ENCODE measurements at regions not wholly inside any gene's neighbourhood (a gene's known extent, or its start where the extent isn't known, plus 50 kb on each side); places are given as distances from the start of the nearest gene placed in this dataset.

- no peak overlapping the region for H3K4me3 ChIP-seq (ENCODE audit: control insufficient read depth, low read depth, low read length)
- no peak for TF ChIP-seq CTCF (IDR thresholded peaks at IDR 0.05; ENCODE audit: control insufficient read depth, insufficient read depth, low read depth, low read length, missing control alignments)
- DNase-seq (ENCODE audit: low read depth): no peak
Observed at GRCh38 chr22:49365191-49365837, 462.4 kb downstream of the BRD1 start.

GRCh38 chr22:49364398-49364797 is 463.3 kb downstream of the BRD1 start:
- no peak overlapping the region for H3K4me3 ChIP-seq (ENCODE audit: control insufficient read depth, low read depth, low read length)
- no peak for TF ChIP-seq CTCF (IDR thresholded peaks at IDR 0.05; ENCODE audit: control insufficient read depth, insufficient read depth, low read depth, low read length, missing control alignments)
- DNase-seq (ENCODE audit: low read depth): no peak

- no peak for DNase-seq (ENCODE audit: low read depth)
- no peak overlapping the region for H3K4me3 ChIP-seq (ENCODE audit: control insufficient read depth, low read depth, low read length)
- no peak for TF ChIP-seq CTCF (IDR thresholded peaks at IDR 0.05; ENCODE audit: control insufficient read depth, insufficient read depth, low read depth, low read length, missing control alignments)
Observed at GRCh38 chr22:49363526-49364230, 464.0 kb downstream of the BRD1 start.

GRCh38 chr22:49362211-49362839 is 465.3 kb downstream of the BRD1 start:
- H3K4me3 ChIP-seq (ENCODE audit: control insufficient read depth, low read depth, low read length): no peak overlapping the region
- no peak for TF ChIP-seq CTCF (IDR thresholded peaks at IDR 0.05; ENCODE audit: control insufficient read depth, insufficient read depth, low read depth, low read length, missing control alignments)
- DNase-seq (ENCODE audit: low read depth): no peak

GRCh38 chr22:49361164-49361563 is 466.5 kb downstream of the BRD1 start:
- no peak for TF ChIP-seq CTCF (IDR thresholded peaks at IDR 0.05; ENCODE audit: control insufficient read depth, insufficient read depth, low read depth, low read length, missing control alignments)
- no peak overlapping the region for H3K4me3 ChIP-seq (ENCODE audit: control insufficient read depth, low read depth, low read length)
- no peak for DNase-seq (ENCODE audit: low read depth)

- no peak overlapping the region for H3K4me3 ChIP-seq (ENCODE audit: control insufficient read depth, low read depth, low read length)
- no peak for TF ChIP-seq CTCF (IDR thresholded peaks at IDR 0.05; ENCODE audit: control insufficient read depth, insufficient read depth, low read depth, low read length, missing control alignments)
- DNase-seq (ENCODE audit: low read depth): no peak
Observed at GRCh38 chr22:49360746-49361145, 466.9 kb downstream of the BRD1 start.

Measured in AG09309 (cell line).